ENCODE measurements at regions not wholly inside any gene's neighbourhood (a gene's known extent, or its start where the extent isn't known, plus 50 kb on each side); places are given as distances from the start of the nearest gene placed in this dataset.
"Not testable (repeated sequence)": the region's sequence is repeated elsewhere in the genome, so short reads cannot be mapped to it uniquely, and the experiment has no call there.

GRCh38 chr12:67482751-67483661 lies 165.5 kb upstream of the DYRK2 start:
- TF ChIP-seq, protein P1, sequence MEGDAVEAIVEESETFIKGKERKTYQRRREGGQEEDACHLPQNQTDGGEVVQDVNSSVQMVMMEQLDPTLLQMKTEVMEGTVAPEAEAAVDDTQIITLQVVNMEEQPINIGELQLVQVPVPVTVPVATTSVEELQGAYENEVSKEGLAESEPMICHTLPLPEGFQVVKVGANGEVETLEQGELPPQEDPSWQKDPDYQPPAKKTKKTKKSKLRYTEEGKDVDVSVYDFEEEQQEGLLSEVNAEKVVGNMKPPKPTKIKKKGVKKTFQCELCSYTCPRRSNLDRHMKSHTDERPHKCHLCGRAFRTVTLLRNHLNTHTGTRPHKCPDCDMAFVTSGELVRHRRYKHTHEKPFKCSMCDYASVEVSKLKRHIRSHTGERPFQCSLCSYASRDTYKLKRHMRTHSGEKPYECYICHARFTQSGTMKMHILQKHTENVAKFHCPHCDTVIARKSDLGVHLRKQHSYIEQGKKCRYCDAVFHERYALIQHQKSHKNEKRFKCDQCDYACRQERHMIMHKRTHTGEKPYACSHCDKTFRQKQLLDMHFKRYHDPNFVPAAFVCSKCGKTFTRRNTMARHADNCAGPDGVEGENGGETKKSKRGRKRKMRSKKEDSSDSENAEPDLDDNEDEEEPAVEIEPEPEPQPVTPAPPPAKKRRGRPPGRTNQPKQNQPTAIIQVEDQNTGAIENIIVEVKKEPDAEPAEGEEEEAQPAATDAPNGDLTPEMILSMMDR (IDR thresholded peaks at IDR 0.05), result no peak
- peak overlapping the region; percentile 74 for H3K27ac Mint-ChIP-seq
- ATAC-seq, result peak; percentile 86
- H3K36me3 Mint-ChIP-seq (ENCODE audit: low read depth), result peaks cover 4% of the 10 kb centered on the region
- DNase-seq, result peak; percentile 88
- no peaks in the 10 kb centered on the region for H3K27me3 Mint-ChIP-seq
- no peak overlapping the region for H3K4me3 Mint-ChIP-seq
- peaks cover 40% of the 10 kb centered on the region for H3K4me1 Mint-ChIP-seq (ENCODE audit: low read depth)
- H3K9me3 Mint-ChIP-seq, result peaks cover 10% of the 10 kb centered on the region
- ChIA-PET CTCF (interaction anchor here (1.2 to 1.6 kb wide), 3 partner anchors 127 to 167 kb away, joined by 3 to 6 read pairs (median 3); no protein-coding TSS in a partner anchor), POLR2A (interaction anchor here (1.2 kb wide), 1 partner anchor 38 kb away, joined by 3 read pairs; no protein-coding TSS in a partner anchor)
- intact Hi-C loops (cut with micrococcal nuclease), result no loop called here

- Mint-ChIP-seq H3K27ac (no peak overlapping the region), H3K27me3 (no peaks in the 10 kb centered on the region), H3K9me3 (peaks cover 12% of the 10 kb centered on the region), H3K4me3 (no peak overlapping the region), H3K36me3 (ENCODE audit: low read depth) (peaks cover 6% of the 10 kb centered on the region), H3K4me1 (ENCODE audit: low read depth) (peaks cover 40% of the 10 kb centered on the region)
- CTCF ChIA-PET, result interaction anchor here (0.7 to 1.6 kb wide), 5 partner anchors 13 to 166 kb away, joined by 3 to 6 read pairs (median 3); no protein-coding TSS in a partner anchor
- TF ChIP-seq, protein P1 (IDR thresholded peaks at IDR 0.05), result no peak
- peak; percentile 19 for ATAC-seq
- POLR2A ChIA-PET, result interaction anchor here (1.2 kb wide), 1 partner anchor 39 kb away, joined by 3 read pairs; no protein-coding TSS in a partner anchor
- peak; percentile 9 for DNase-seq
- intact Hi-C loops (cut with micrococcal nuclease), result no loop called here
These were observed 164.5 kb upstream of the DYRK2 start for GRCh38 chr12:67483871-67484554.

DNA sequence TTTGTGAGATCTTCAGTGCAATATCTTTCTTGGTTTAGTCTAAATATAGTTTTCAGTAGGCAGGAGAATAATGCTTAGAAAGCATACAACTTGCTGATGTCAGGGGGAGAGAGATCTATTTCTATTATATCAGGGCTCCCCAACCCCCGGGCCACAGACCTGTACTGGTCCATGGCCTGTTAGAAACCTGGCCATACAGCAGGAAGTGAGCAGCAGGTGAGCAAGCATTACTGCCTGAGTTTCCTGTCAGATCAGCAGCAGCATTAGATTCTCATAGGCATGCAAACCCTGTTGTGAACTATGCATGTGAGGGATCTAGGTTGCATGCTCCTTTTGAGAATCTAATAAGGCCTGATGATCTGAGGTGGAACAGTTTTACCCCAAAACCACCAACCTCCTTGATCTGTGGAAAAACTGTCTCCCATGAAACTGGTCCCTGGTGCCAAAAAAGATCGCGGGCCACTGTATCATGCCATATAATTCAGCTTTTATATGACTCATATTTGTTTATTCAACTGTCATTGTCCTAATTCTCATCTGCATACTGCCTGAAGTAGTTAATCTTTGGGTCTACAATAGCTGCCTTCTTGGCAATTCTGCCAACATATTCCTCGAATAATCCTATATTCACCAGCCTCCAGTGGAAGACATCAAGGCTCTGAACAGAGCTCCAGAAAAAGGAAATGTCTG lies 163.6 kb upstream of the DYRK2 start:
- H3K4me1 Mint-ChIP-seq (ENCODE audit: low read depth), result peaks cover 40% of the 10 kb centered on the region
- H3K27me3 Mint-ChIP-seq, result no peaks in the 10 kb centered on the region
- TF ChIP-seq, protein P1 (IDR thresholded peaks at IDR 0.05), result no peak
- no peak overlapping the region for H3K27ac Mint-ChIP-seq
- intact Hi-C loops (cut with micrococcal nuclease), result no loop called here
- ATAC-seq (peak; percentile 32), DNase-seq (peak; percentile 24)
- POLR2A ChIA-PET, result interaction anchor here (0.8 to 1.4 kb wide), 2 partner anchors 12 to 17 kb away, joined by 3 read pairs; no protein-coding TSS in a partner anchor
- peaks cover 19% of the 10 kb centered on the region for H3K9me3 Mint-ChIP-seq
- CTCF ChIA-PET, result interaction anchor here (0.7 to 1.2 kb wide), 2 partner anchors 43 to 125 kb away, joined by 3 read pairs; no protein-coding TSS in a partner anchor
- no peak overlapping the region for H3K4me3 Mint-ChIP-seq
- peaks cover 11% of the 10 kb centered on the region for H3K36me3 Mint-ChIP-seq (ENCODE audit: low read depth)

- TF ChIP-seq, protein P1 (IDR thresholded peaks at IDR 0.05), result no peak
- H3K4me1 Mint-ChIP-seq (ENCODE audit: low read depth), result peaks cover 40% of the 10 kb centered on the region
- H3K9me3 Mint-ChIP-seq, result peaks cover 28% of the 10 kb centered on the region
- H3K27ac Mint-ChIP-seq, result no peak overlapping the region
- POLR2A ChIA-PET, result interaction anchor here (0.6 kb wide), 1 partner anchor 93 kb away, joined by 3 read pairs; no protein-coding TSS in a partner anchor
- CTCF ChIA-PET, result no interaction called here
- H3K27me3 Mint-ChIP-seq, result no peaks in the 10 kb centered on the region
- intact Hi-C loops (cut with micrococcal nuclease), result no loop called here
- DNase-seq (no peak), ATAC-seq (no peak)
- no peak overlapping the region for H3K4me3 Mint-ChIP-seq
- peaks cover 11% of the 10 kb centered on the region for H3K36me3 Mint-ChIP-seq (ENCODE audit: low read depth)
These were observed 161.9 kb upstream of the DYRK2 start for GRCh38 chr12:67486671-67487070.

DNA sequence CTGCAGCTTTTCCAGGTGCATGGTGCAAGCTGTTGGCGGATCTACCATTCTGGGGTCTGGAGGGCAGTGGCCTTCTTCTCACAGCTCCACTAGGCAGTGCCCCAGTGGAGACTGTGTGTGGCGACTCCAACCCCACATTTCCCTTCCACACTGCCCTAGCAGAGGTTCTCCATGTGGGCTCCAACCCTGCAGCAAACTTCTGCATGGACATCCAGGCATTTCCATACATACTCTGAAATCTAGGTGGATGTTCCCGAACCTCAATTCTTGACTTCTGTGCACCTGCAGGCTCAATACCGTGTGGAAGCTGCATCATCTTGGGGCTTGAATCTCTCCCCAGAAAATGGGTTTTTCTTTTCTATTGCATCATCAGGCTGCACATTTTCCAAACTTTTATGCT lies 160.2 kb upstream of the DYRK2 start:
- Mint-ChIP-seq H3K36me3 (ENCODE audit: low read depth) (peaks cover 11% of the 10 kb centered on the region), H3K9me3 (peaks cover 33% of the 10 kb centered on the region), H3K4me1 (ENCODE audit: low read depth) (peaks cover 28% of the 10 kb centered on the region)
- CTCF ChIA-PET, result interaction anchor here (1.2 kb wide), 1 partner anchor 175 kb away, joined by 3 read pairs; no protein-coding TSS in a partner anchor
- POLR2A ChIA-PET, result interaction anchor here (0.8 kb wide), 1 partner anchor 16 kb away, joined by 3 read pairs; no protein-coding TSS in a partner anchor
- intact Hi-C loops (cut with micrococcal nuclease); H3K27me3 Mint-ChIP-seq; ATAC-seq; H3K4me3 Mint-ChIP-seq; H3K27ac Mint-ChIP-seq; DNase-seq: not testable (repeated sequence)
